Chondrocyte (in vitro differentiated cells): ENCODE measurements at regions not wholly inside any gene's neighbourhood (a gene's known extent, or its start where the extent isn't known, plus 50 kb on each side); places are given as distances from the start of the nearest gene placed in this dataset.

Experiments used
- DNase-seq: peaks from one replicate; pipeline ENCODE4 v3.0.0; 2021; ENCODE audit warnings: mixed read lengths, low spot score
- H3K27ac Mint-ChIP-seq: one replicate; pipeline ENCODE4 v1.8.0; 2021; ENCODE audit warnings: mild to moderate bottlenecking, moderate library complexity, mixed read lengths; ENCODE audit not compliant: unreplicated experiment
- H3K27me3 Mint-ChIP-seq: 2 replicates; pipeline ENCODE4 v1.8.0; 2021; ENCODE audit warnings: low read depth, mixed read lengths
- H3K36me3 Mint-ChIP-seq: 2 replicates; pipeline ENCODE4 v1.8.0; 2021; ENCODE audit warnings: low read depth, mixed read lengths
- H3K4me1 Mint-ChIP-seq: 2 replicates; pipeline ENCODE4 v1.8.0; 2021; ENCODE audit warnings: low read depth, mild to moderate bottlenecking, mixed read lengths
- H3K4me3 Mint-ChIP-seq: one replicate; pipeline ENCODE4 v1.8.0; 2021; ENCODE audit warnings: mild to moderate bottlenecking, moderate library complexity, mixed read lengths; ENCODE audit not compliant: unreplicated experiment
- H3K9me3 Mint-ChIP-seq: 2 replicates; pipeline ENCODE4 v1.8.0; 2021; ENCODE audit warnings: low read depth, mixed read lengths
- CTCF ChIP-seq: fragments of 200-600 bp; sonication (generic); IDR thresholded peaks from 2 replicates; pipeline ENCODE4 v1.5.0; 2021; ENCODE audit warnings: antibody characterized with exemption, mild to moderate bottlenecking, moderate library complexity

DNA sequence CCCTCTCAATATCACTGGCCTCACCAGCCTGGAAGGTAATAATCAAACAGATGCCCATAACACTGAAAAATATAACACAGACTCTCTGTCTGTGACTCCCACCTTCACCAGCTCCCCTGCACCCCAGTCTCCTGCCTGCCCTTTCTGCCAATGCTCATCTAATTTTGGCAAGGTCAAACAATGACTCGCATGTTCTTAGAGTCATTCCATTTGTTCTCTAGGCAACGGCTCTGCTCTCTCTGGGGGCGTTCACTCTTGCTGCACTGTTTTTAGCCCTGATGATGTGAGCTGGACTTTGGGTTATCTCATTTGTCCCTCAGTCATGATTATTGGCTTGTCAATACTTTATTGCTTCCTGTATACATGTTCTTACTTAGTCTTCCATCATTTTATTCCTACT, 691.8 kb downstream of the FLRT2 start:
- Mint-ChIP-seq H3K27me3 (no peaks in the 10 kb centered on the region), H3K4me3 (no peak overlapping the region), H3K9me3 (peaks cover 9% of the 10 kb centered on the region), H3K27ac (no peak overlapping the region), H3K36me3 (no peaks in the 10 kb centered on the region), H3K4me1 (peaks cover 4% of the 10 kb centered on the region)
- TF ChIP-seq CTCF, result no peak
- no peak for DNase-seq

- Mint-ChIP-seq H3K27ac (no peak overlapping the region), H3K4me3 (no peak overlapping the region), H3K27me3 (no peaks in the 10 kb centered on the region), H3K9me3 (peaks cover 9% of the 10 kb centered on the region), H3K36me3 (no peaks in the 10 kb centered on the region), H3K4me1 (peaks cover 4% of the 10 kb centered on the region)
- no peak for TF ChIP-seq CTCF
- no peak for DNase-seq
Measured at GRCh38 chr14:86221000-86221399, 691.1 kb downstream of the FLRT2 start.

DNA sequence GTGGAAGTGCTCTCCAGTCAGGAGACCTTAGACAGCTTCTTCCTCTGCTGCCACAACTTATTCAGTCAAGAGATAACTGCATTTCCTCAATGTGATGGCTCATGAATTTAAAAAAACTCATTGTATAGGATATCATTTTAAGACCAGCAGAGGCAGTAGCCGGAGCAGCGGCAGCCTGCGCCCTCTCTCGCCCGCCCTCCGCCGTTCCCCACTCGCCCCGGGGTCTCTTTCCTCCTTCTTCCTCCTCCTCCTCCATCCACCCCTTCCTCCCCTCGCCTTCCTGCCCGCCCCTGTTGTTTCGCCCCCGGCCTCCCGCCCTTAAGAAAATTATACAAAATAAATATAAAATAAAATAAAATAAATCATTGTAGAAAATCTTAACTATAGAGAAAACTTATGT, 687.6 kb downstream of the FLRT2 start:
- Mint-ChIP-seq H3K4me3 (no peak overlapping the region), H3K36me3 (no peaks in the 10 kb centered on the region), H3K4me1 (peaks cover 4% of the 10 kb centered on the region), H3K27me3 (no peaks in the 10 kb centered on the region), H3K9me3 (peaks cover 3% of the 10 kb centered on the region), H3K27ac (no peak overlapping the region)
- no peak for DNase-seq
- TF ChIP-seq CTCF, result no peak

- H3K4me1 Mint-ChIP-seq, result no peaks in the 10 kb centered on the region
Measured at GRCh38 chr14:86203843-86204242, 673.9 kb downstream of the FLRT2 start.

GRCh38 chr14:86196471-86196870, 666.5 kb downstream of the FLRT2 start:
- no peak for DNase-seq
- H3K27ac Mint-ChIP-seq, result no peak overlapping the region
- peaks cover 12% of the 10 kb centered on the region for H3K9me3 Mint-ChIP-seq
- TF ChIP-seq CTCF, result no peak
- H3K4me1 Mint-ChIP-seq, result no peaks in the 10 kb centered on the region
- H3K36me3 Mint-ChIP-seq, result no peaks in the 10 kb centered on the region
- H3K27me3 Mint-ChIP-seq, result no peaks in the 10 kb centered on the region
- no peak overlapping the region for H3K4me3 Mint-ChIP-seq

More at GRCh38 chr14:86203843-86204242, 673.9 kb downstream of the FLRT2 start:
- Mint-ChIP-seq H3K4me3 (no peak overlapping the region), H3K27me3 (no peaks in the 10 kb centered on the region), H3K27ac (no peak overlapping the region), H3K36me3 (no peaks in the 10 kb centered on the region), H3K9me3 (peaks cover 20% of the 10 kb centered on the region)
- no peak for DNase-seq
- TF ChIP-seq CTCF, result no peak
